ENCODE measurements at regions not wholly inside any gene's neighbourhood (a gene's known extent, or its start where the extent isn't known, plus 50 kb on each side); places are given as distances from the start of the nearest gene placed in this dataset.

DNA sequence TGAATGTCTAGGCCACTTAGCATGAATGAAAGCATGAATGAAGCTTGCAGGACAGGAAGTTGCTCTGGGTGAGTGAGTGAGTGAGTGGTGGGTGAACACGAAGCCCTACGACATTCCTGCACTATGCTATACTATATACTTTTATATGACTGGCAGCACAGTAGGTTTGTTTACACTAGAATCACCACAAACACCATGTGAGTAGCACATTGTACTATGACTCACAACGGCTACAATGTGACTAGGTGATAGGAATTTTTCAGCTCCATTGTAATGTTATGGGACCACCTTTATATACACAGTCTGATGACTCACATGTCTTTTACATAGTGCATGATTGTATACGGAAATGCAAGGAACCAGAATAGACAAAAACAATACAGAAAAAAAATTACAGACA, 1480.2 kb downstream of the AACS start:
- ATAC-seq = no peak
- WGBS (ENCODE audit: insufficient coverage, low coverage, low lambda C conversion rate, missing lambda C conversion rate) = 34% methylated on average over 4 of the region's 4 CpGs
- TF ChIP-seq, protein P1, sequence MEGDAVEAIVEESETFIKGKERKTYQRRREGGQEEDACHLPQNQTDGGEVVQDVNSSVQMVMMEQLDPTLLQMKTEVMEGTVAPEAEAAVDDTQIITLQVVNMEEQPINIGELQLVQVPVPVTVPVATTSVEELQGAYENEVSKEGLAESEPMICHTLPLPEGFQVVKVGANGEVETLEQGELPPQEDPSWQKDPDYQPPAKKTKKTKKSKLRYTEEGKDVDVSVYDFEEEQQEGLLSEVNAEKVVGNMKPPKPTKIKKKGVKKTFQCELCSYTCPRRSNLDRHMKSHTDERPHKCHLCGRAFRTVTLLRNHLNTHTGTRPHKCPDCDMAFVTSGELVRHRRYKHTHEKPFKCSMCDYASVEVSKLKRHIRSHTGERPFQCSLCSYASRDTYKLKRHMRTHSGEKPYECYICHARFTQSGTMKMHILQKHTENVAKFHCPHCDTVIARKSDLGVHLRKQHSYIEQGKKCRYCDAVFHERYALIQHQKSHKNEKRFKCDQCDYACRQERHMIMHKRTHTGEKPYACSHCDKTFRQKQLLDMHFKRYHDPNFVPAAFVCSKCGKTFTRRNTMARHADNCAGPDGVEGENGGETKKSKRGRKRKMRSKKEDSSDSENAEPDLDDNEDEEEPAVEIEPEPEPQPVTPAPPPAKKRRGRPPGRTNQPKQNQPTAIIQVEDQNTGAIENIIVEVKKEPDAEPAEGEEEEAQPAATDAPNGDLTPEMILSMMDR (IDR thresholded peaks at IDR 0.05) = no peak
- no peak for TF ChIP-seq POLR2A (IDR thresholded peaks at IDR 0.05)

DNA sequence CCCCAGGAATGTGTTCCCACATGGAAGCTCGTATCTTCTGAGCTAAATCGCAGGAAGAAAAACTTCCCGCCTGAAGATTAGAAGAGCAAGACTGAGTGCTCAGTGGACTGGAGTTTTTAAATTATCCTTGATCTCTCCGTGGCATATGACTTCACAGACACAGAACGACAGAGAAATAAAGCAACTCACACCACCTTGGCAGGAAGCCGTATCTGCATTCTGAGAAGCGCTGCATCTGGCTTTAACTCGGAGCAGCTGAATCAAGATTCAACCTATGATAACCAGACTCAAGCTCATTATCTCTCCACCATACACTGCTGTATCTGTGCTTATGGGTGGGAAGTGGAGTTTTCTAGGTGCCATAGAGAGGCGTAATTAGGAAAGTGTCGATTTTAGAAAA, 1482.7 kb downstream of the AACS start:
- no peaks in the 10 kb centered on the region for H3K27me3 ChIP-seq
- no peak for TF ChIP-seq POLR2A (IDR thresholded peaks at IDR 0.05)
- TF ChIP-seq, protein P1 (IDR thresholded peaks at IDR 0.05) = no peak
- H3K4me1 ChIP-seq = no peaks in the 10 kb centered on the region
- intact Hi-C loops (cut with DNase I) = no loop called here
- no peak overlapping the region for H3K4me3 ChIP-seq
- 70% methylated on average over 10 of the region's 10 CpGs for WGBS (ENCODE audit: insufficient coverage, low coverage, low lambda C conversion rate, missing lambda C conversion rate)
- H3K27ac ChIP-seq = no peak overlapping the region
- H3K9me3 ChIP-seq = no peaks in the 10 kb centered on the region
- H3K36me3 ChIP-seq = no peaks in the 10 kb centered on the region
- DNase-seq (no peak), ATAC-seq (no peak)

More for the DNA sequence above, 1480.2 kb downstream of the AACS start:
- Histone ChIP-seq H3K4me3 (no peak overlapping the region), H3K27me3 (no peaks in the 10 kb centered on the region), H3K36me3 (no peaks in the 10 kb centered on the region), H3K27ac (no peak overlapping the region), H3K9me3 (no peaks in the 10 kb centered on the region), H3K4me1 (no peaks in the 10 kb centered on the region)
- intact Hi-C loops (cut with DNase I) = no loop called here
- no peak for DNase-seq

DNA sequence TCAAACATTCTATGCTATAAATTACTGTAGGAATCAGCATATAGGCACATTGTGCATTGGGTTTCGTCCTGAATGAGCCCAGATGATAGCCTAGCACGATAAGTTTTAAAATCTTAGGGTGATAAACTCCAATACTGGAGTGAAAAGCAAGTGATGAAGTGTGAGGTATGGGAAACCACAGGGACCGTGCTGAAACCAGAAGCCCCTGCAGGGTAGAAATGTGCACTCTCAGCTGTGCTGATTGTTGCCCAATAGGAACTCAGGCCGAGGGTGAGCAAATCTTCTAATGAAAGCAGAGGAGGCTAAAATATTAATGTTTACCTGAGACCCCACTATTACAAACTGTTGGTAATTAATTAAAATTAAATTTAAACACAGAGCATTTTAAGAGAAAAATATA, 1486.6 kb downstream of the AACS start:
- Histone ChIP-seq H3K36me3 (no peaks in the 10 kb centered on the region), H3K4me1 (no peaks in the 10 kb centered on the region), H3K27me3 (no peaks in the 10 kb centered on the region), H3K27ac (no peak overlapping the region), H3K4me3 (no peak overlapping the region), H3K9me3 (no peaks in the 10 kb centered on the region)
- TF ChIP-seq, protein P1 (IDR thresholded peaks at IDR 0.05) = no peak
- no peak for TF ChIP-seq POLR2A (IDR thresholded peaks at IDR 0.05)
- intact Hi-C loops (cut with DNase I) = no loop called here
- ATAC-seq (no peak), DNase-seq (no peak)
- WGBS (ENCODE audit: insufficient coverage, low coverage, low lambda C conversion rate, missing lambda C conversion rate) = 33% methylated on average over 4 of the region's 4 CpGs

GRCh38 chr12:126554625-126555024, 1489.4 kb downstream of the AACS start:
- Histone ChIP-seq H3K36me3 (no peaks in the 10 kb centered on the region), H3K9me3 (no peaks in the 10 kb centered on the region), H3K4me3 (no peak overlapping the region), H3K27me3 (no peaks in the 10 kb centered on the region), H3K27ac (no peak overlapping the region), H3K4me1 (peaks cover 0 to 22% (median 6%) of the 10 kb centered on the region in 4 donors)
- 83% methylated on average over 6 of the region's 7 CpGs for WGBS (ENCODE audit: insufficient coverage, low coverage, low lambda C conversion rate, missing lambda C conversion rate)
- TF ChIP-seq, protein P1 (IDR thresholded peaks at IDR 0.05) = no peak
- TF ChIP-seq POLR2A (IDR thresholded peaks at IDR 0.05) = no peak
- intact Hi-C loops (cut with DNase I) = no loop called here
- DNase-seq = no peak
- ATAC-seq = no peak

- WGBS (ENCODE audit: insufficient coverage, low coverage, low lambda C conversion rate, missing lambda C conversion rate) = 46% methylated on average over 5 of the region's 5 CpGs
- no peak overlapping the region for H3K4me3 ChIP-seq
- ATAC-seq = peak in 1 of 4 donors; percentile 61
- H3K27me3 ChIP-seq = no peaks in the 10 kb centered on the region
- DNase-seq = no peak
- TF ChIP-seq POLR2A (IDR thresholded peaks at IDR 0.05) = no peak
- TF ChIP-seq, protein P1 (IDR thresholded peaks at IDR 0.05) = no peak
- peak overlapping the region in 1 of 3 donors; percentile 5 for H3K27ac ChIP-seq
- no peaks in the 10 kb centered on the region for H3K36me3 ChIP-seq
- peaks cover 0 to 22% (median 6%) of the 10 kb centered on the region in 4 donors for H3K4me1 ChIP-seq
- H3K9me3 ChIP-seq = no peaks in the 10 kb centered on the region
- intact Hi-C loops (cut with DNase I) = no loop called here
These were observed 1492.4 kb downstream of the AACS start for GRCh38 chr12:126557659-126558058.
